ENCODE measurements at regions not wholly inside any gene's neighbourhood (a gene's known extent, or its start where the extent isn't known, plus 50 kb on each side); places are given as distances from the start of the nearest gene placed in this dataset.

- 38 to 80% (median 63%) methylated on average over 1 of the region's 1 CpG for WGBS, 5 donors
- DNase-seq = no peak
- peaks cover 0 to 15% (median 9%) of the 10 kb centered on the region in 4 donors for H3K9me3 ChIP-seq
- no peak overlapping the region for H3K27ac ChIP-seq
- no peaks in the 10 kb centered on the region for H3K36me3 ChIP-seq
- intact Hi-C loops (cut with DNase I; ENCODE audit: low total_unique reads) = no loop called here
- TF ChIP-seq POLR2A (IDR thresholded peaks at IDR 0.05) = no peak
- no peak for TF ChIP-seq POLR2AphosphoS5 (IDR thresholded peaks at IDR 0.05)
- no peak for TF ChIP-seq EP300 (IDR thresholded peaks at IDR 0.05)
- TF ChIP-seq CTCF (IDR thresholded peaks at IDR 0.05) = no peak
- H3K27me3 ChIP-seq = no peaks in the 10 kb centered on the region
- H3K4me3 ChIP-seq = no peak overlapping the region
- H3K4me1 ChIP-seq = no peaks in the 10 kb centered on the region
Measured at GRCh38 chr12:90280564-90281058, 572.0 kb upstream of the ATP2B1 start.

- intact Hi-C loops (cut with DNase I; ENCODE audit: low total_unique reads) = no loop called here
- no peaks in the 10 kb centered on the region for H3K4me1 ChIP-seq
- 61 to 92% (median 84%) methylated on average over 1 of the region's 1 CpG for WGBS, 5 donors
Measured at GRCh38 chr12:90280033-90280432, 571.4 kb upstream of the ATP2B1 start.

GRCh38 chr12:90275088-90275487, 566.5 kb upstream of the ATP2B1 start:
- no peak for DNase-seq
- 59 to 70% (median 64%) methylated on average over 2 of the region's 2 CpGs for WGBS, 5 donors
- intact Hi-C loops (cut with DNase I; ENCODE audit: low total_unique reads) = no loop called here

More at GRCh38 chr12:90280033-90280432, 571.4 kb upstream of the ATP2B1 start:
- H3K4me3 ChIP-seq = no peak overlapping the region
- no peak overlapping the region for H3K27ac ChIP-seq
- H3K9me3 ChIP-seq = peaks cover 0 to 15% (median 9%) of the 10 kb centered on the region in 4 donors
- no peak for TF ChIP-seq CTCF (IDR thresholded peaks at IDR 0.05)
- TF ChIP-seq EP300 (IDR thresholded peaks at IDR 0.05) = no peak
- no peak for TF ChIP-seq POLR2A (IDR thresholded peaks at IDR 0.05)
- no peak for TF ChIP-seq POLR2AphosphoS5 (IDR thresholded peaks at IDR 0.05)
- no peaks in the 10 kb centered on the region for H3K36me3 ChIP-seq
- no peak for DNase-seq
- no peaks in the 10 kb centered on the region for H3K27me3 ChIP-seq

GRCh38 chr12:90274407-90274806, 565.8 kb upstream of the ATP2B1 start:
- intact Hi-C loops (cut with DNase I; ENCODE audit: low total_unique reads) = no loop called here
- no peak overlapping the region for H3K27ac ChIP-seq
- WGBS, 5 donors = 67 to 88% (median 76%) methylated on average over 1 of the region's 1 CpG
- H3K27me3 ChIP-seq = no peaks in the 10 kb centered on the region
- no peaks in the 10 kb centered on the region for H3K4me1 ChIP-seq
- no peak for TF ChIP-seq EP300 (IDR thresholded peaks at IDR 0.05)
- TF ChIP-seq CTCF (IDR thresholded peaks at IDR 0.05) = no peak
- TF ChIP-seq POLR2A (IDR thresholded peaks at IDR 0.05) = no peak
- no peak for TF ChIP-seq POLR2AphosphoS5 (IDR thresholded peaks at IDR 0.05)
- no peak for DNase-seq
- no peaks in the 10 kb centered on the region for H3K9me3 ChIP-seq
- H3K36me3 ChIP-seq = no peaks in the 10 kb centered on the region
- H3K4me3 ChIP-seq = no peak overlapping the region

More at GRCh38 chr12:90275088-90275487, 566.5 kb upstream of the ATP2B1 start:
- Histone ChIP-seq H3K4me3 (no peak overlapping the region), H3K36me3 (no peaks in the 10 kb centered on the region), H3K4me1 (no peaks in the 10 kb centered on the region), H3K9me3 (no peaks in the 10 kb centered on the region), H3K27me3 (no peaks in the 10 kb centered on the region), H3K27ac (no peak overlapping the region)
- TF ChIP-seq POLR2A (IDR thresholded peaks at IDR 0.05) = no peak
- TF ChIP-seq CTCF (IDR thresholded peaks at IDR 0.05) = no peak

Measured in stomach (tissue), 8 donors.